Hepatocyte (in vitro differentiated cells): ENCODE measurements at regions not wholly inside any gene's neighbourhood (a gene's known extent, or its start where the extent isn't known, plus 50 kb on each side); places are given as distances from the start of the nearest gene placed in this dataset.

Source experiments
- DNase-seq: peaks from one replicate; pipeline ENCODE4 v3.0.0-alpha.2; 2016; ENCODE audit warnings: low spot score
- H2AFZ ChIP-seq: fragments of 200-600 bp; sonication (generic); 2 replicates; pipeline ENCODE4 v1.6.0; 2016; ENCODE audit warnings: antibody characterized with exemption, mild to moderate bottlenecking
- H3K27ac ChIP-seq: fragments of 200-600 bp; sonication (generic); 2 replicates; pipeline ENCODE4 v1.5.1; 2016; ENCODE audit warnings: mild to moderate bottlenecking
- H3K27me3 ChIP-seq: fragments of 200-600 bp; sonication (generic); 2 replicates; pipeline ENCODE4 v1.6.1; 2016
- H3K36me3 ChIP-seq: fragments of 200-600 bp; sonication (generic); replicated peaks from 2 replicates; pipeline ENCODE4 v1.5.1; 2016; ENCODE audit warnings: low read depth; ENCODE audit not compliant: insufficient read depth
- H3K4me1 ChIP-seq: fragments of 200-600 bp; sonication (generic); 2 replicates; pipeline ENCODE4 v1.5.1; 2016; ENCODE audit warnings: mild to moderate bottlenecking, moderate library complexity; ENCODE audit not compliant: insufficient read depth
- H3K4me2 ChIP-seq: fragments of 200-600 bp; sonication (generic); 2 replicates; pipeline ENCODE4 v1.6.0; 2016
- H3K4me3 ChIP-seq: fragments of 200-600 bp; sonication (generic); 2 replicates; pipeline ENCODE4 v1.5.1; 2016; ENCODE audit warnings: mild to moderate bottlenecking
- H3K79me2 ChIP-seq: fragments of 200-600 bp; sonication (generic); 2 replicates; pipeline ENCODE4 v1.6.0; 2017; ENCODE audit warnings: mild to moderate bottlenecking
- H3K9me2 ChIP-seq: fragments of 200-600 bp; sonication (generic); replicated peaks from 2 replicates; pipeline ENCODE4 v1.6.0; 2017; ENCODE audit warnings: mild to moderate bottlenecking; ENCODE audit not compliant: insufficient read depth
- H3K9me3 ChIP-seq: fragments of 200-600 bp; sonication (generic); 2 replicates; pipeline ENCODE4 v1.5.1; 2016; ENCODE audit warnings: low read depth, mild to moderate bottlenecking
- H4K20me1 ChIP-seq: fragments of 200-600 bp; sonication (generic); 2 replicates; pipeline ENCODE4 v1.6.0; 2016; ENCODE audit warnings: mild to moderate bottlenecking; ENCODE audit not compliant: insufficient read depth, poor library complexity, severe bottlenecking
- EZH2 ChIP-seq: fragments of 200-600 bp; sonication (generic); IDR thresholded peaks from 2 replicates; pipeline ENCODE4 v1.6.1; 2016; ENCODE audit warnings: antibody characterized with exemption, mild to moderate bottlenecking, borderline replicate concordance
- EZH2phosphoT487 ChIP-seq: fragments of 200-600 bp; sonication (generic); IDR thresholded peaks from one replicate; pipeline ENCODE4 v1.6.1; 2018; ENCODE audit warnings: antibody characterized with exemption, mild to moderate bottlenecking, low read depth, moderate library complexity; ENCODE audit not compliant: unreplicated experiment, severe bottlenecking
- WGBS: methylation state at CpG from one replicate; pipeline ENCODE4 v1.1.6; 2016; ENCODE audit warnings: low lambda C conversion rate; ENCODE audit errors: missing lambda C conversion rate; 5-methylcytosine and 5-hydroxymethylcytosine counted together
- TF ChIP-seq, protein P1 (sequence below): fragments of 200-600 bp; sonication (generic); IDR thresholded peaks from 2 replicates; pipeline ENCODE4 v1.5.1; 2016; ENCODE audit warnings: antibody characterized with exemption, mild to moderate bottlenecking; ENCODE audit not compliant: poor library complexity

DNA sequence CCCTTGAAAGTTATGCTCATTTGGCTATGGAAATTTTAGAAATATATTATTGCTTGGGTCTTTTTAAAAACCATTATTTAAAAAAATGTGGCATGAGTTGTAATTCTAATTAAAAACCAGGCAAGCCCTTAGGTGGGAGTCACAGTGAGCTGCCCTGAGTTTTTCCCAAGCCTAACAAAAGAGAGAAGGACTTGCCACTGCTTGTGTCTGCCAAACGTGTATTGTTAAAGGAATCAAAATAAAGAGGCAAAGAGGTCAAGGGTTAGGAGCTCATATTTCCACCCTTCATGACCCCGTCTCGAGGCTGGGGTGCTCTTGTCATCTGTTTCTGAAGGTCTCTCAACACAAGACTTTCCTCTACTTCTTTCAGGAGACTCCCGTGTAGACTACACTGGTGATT lies 321.1 kb downstream of the ZIC1 start:
- Histone ChIP-seq H3K4me3 (no peak overlapping the region), H3K9me3 (no peaks in the 10 kb centered on the region), H3K27me3 (no peaks in the 10 kb centered on the region), H4K20me1 (no peaks in the 10 kb centered on the region), H3K79me2 (no peaks in the 10 kb centered on the region), H3K36me3 (no peaks in the 10 kb centered on the region), H3K27ac (no peak overlapping the region), H3K4me1 (no peaks in the 10 kb centered on the region), H3K9me2 (no peaks in the 10 kb centered on the region), H2AFZ (no peak overlapping the region), H3K4me2 (no peak overlapping the region)
- TF ChIP-seq EZH2phosphoT487, result no peak
- no peak for TF ChIP-seq EZH2
- TF ChIP-seq, protein P1, sequence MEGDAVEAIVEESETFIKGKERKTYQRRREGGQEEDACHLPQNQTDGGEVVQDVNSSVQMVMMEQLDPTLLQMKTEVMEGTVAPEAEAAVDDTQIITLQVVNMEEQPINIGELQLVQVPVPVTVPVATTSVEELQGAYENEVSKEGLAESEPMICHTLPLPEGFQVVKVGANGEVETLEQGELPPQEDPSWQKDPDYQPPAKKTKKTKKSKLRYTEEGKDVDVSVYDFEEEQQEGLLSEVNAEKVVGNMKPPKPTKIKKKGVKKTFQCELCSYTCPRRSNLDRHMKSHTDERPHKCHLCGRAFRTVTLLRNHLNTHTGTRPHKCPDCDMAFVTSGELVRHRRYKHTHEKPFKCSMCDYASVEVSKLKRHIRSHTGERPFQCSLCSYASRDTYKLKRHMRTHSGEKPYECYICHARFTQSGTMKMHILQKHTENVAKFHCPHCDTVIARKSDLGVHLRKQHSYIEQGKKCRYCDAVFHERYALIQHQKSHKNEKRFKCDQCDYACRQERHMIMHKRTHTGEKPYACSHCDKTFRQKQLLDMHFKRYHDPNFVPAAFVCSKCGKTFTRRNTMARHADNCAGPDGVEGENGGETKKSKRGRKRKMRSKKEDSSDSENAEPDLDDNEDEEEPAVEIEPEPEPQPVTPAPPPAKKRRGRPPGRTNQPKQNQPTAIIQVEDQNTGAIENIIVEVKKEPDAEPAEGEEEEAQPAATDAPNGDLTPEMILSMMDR, result no peak
- WGBS, result 44% methylated on average over 4 of the region's 4 CpGs
- no peak for DNase-seq

GRCh38 chr3:147733217-147733616 lies 324.1 kb downstream of the ZIC1 start:
- Histone ChIP-seq H3K4me2 (no peak overlapping the region), H3K36me3 (no peaks in the 10 kb centered on the region), H3K4me1 (no peaks in the 10 kb centered on the region), H3K4me3 (no peak overlapping the region), H2AFZ (no peak overlapping the region), H3K9me3 (no peaks in the 10 kb centered on the region), H3K27ac (no peak overlapping the region), H3K79me2 (no peaks in the 10 kb centered on the region), H3K27me3 (no peaks in the 10 kb centered on the region), H4K20me1 (no peaks in the 10 kb centered on the region), H3K9me2 (no peaks in the 10 kb centered on the region)
- DNase-seq, result no peak
- 60% methylated on average over 2 of the region's 2 CpGs for WGBS
- TF ChIP-seq, protein P1, result no peak
- TF ChIP-seq EZH2phosphoT487 (no peak), EZH2 (no peak)

- no peak overlapping the region for H2AFZ ChIP-seq
- H3K27ac ChIP-seq, result no peak overlapping the region
- H3K9me2 ChIP-seq, result no peaks in the 10 kb centered on the region
- no peaks in the 10 kb centered on the region for H3K79me2 ChIP-seq
- no peaks in the 10 kb centered on the region for H3K4me1 ChIP-seq
- no peak for DNase-seq
- H3K4me3 ChIP-seq, result no peak overlapping the region
- no peak overlapping the region for H3K4me2 ChIP-seq
- TF ChIP-seq EZH2phosphoT487 (no peak), EZH2 (no peak)
- TF ChIP-seq, protein P1, result no peak
- 66% methylated on average over 3 of the region's 3 CpGs for WGBS
- no peaks in the 10 kb centered on the region for H3K9me3 ChIP-seq
- H4K20me1 ChIP-seq, result no peaks in the 10 kb centered on the region
- no peaks in the 10 kb centered on the region for H3K27me3 ChIP-seq
- no peaks in the 10 kb centered on the region for H3K36me3 ChIP-seq
Observed at GRCh38 chr3:147735616-147736015, 326.5 kb downstream of the ZIC1 start.

DNA sequence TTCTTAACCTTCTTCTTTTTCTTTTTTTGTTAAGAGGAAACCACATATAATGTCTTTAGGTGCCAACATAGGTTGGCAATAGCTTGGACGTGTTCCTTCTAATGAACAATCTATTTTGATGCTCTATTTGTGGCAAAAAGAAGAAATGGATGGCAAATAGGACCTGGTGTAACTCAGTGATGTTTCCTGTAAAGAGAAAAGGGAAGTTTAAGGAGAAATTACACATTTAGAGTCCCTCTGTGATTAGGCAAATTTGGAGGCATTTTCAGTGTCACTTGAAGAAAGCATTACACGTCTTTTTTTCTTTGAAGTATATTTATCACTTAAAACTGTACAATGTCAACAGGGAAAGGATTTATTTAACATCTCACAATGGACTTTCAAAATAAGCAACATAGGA lies 327.1 kb downstream of the ZIC1 start:
- Histone ChIP-seq H3K36me3 (no peaks in the 10 kb centered on the region), H4K20me1 (no peaks in the 10 kb centered on the region), H3K79me2 (no peaks in the 10 kb centered on the region), H3K4me1 (no peaks in the 10 kb centered on the region), H3K4me2 (no peak overlapping the region), H2AFZ (no peak overlapping the region), H3K27ac (no peak overlapping the region), H3K9me3 (no peaks in the 10 kb centered on the region), H3K27me3 (no peaks in the 10 kb centered on the region), H3K4me3 (no peak overlapping the region), H3K9me2 (no peaks in the 10 kb centered on the region)
- no peak for TF ChIP-seq EZH2phosphoT487
- no peak for TF ChIP-seq EZH2
- TF ChIP-seq, protein P1, result no peak
- DNase-seq, result no peak
- WGBS, result 75% methylated on average over 2 of the region's 2 CpGs
